PC-3 (cell line): ENCODE measurements at regions not wholly inside any gene's neighbourhood (a gene's known extent, or its start where the extent isn't known, plus 50 kb on each side); places are given as distances from the start of the nearest gene placed in this dataset.

ENCODE experiments used
- ATAC-seq: fragments of 200-7000 bp; cut with Tn5 transposase; 2 replicates; pipeline ENCODE4 v1.9.1; 2020; ENCODE audit warnings: mild to moderate bottlenecking, moderate library complexity
- BruUV-seq: library from RNA; stranded (reverse); fragments of 400-500 nt; replicated peaks from 2 replicates; lab custom pipeline; 2021; lab: Mats Ljungman, UMichigan
- CTCF ChIA-PET: fragments of 300-600 bp; sonication (Branson Sonifier 250); formaldehyde crosslinking; loops from one replicate; lab custom pipeline; 2022; ENCODE audit warnings: antibody characterized with exemption; lab: Charles Lee
- POLR2A ChIA-PET: fragments of 300-600 bp; sonication (Branson Sonifier 250); formaldehyde crosslinking; loops from one replicate; lab custom pipeline; 2022; ENCODE audit warnings: antibody characterized with exemption; ENCODE audit not compliant: unreplicated experiment; lab: Charles Lee
- DNase-seq: peaks from one replicate; pipeline ENCODE4 v3.0.0-alpha.2; 2015
- H2AFZ ChIP-seq: fragments of 300-600 bp; sonication (generic); 2 replicates; pipeline ENCODE4 v1.6.0; 2016; ENCODE audit warnings: antibody characterized with exemption, low read length
- H3F3A ChIP-seq: fragments of 300-600 bp; sonication (generic); one replicate; pipeline ENCODE4 v1.6.0; 2017; ENCODE audit warnings: antibody characterized with exemption, low read length, control low read depth, mild to moderate bottlenecking; ENCODE audit not compliant: unreplicated experiment
- H3K27ac ChIP-seq: fragments of 300-600 bp; sonication (generic); 2 replicates; pipeline ENCODE4 v1.5.1; 2016; ENCODE audit warnings: mild to moderate bottlenecking, low read length
- H3K27me3 ChIP-seq: fragments of 300-600 bp; sonication (generic); 2 replicates; pipeline ENCODE4 v1.6.1; 2016; ENCODE audit warnings: low read length, mixed read lengths
- H3K36me3 ChIP-seq: fragments of 300-600 bp; sonication (generic); 2 replicates; pipeline ENCODE4 v1.6.1; 2016; ENCODE audit warnings: low read depth, mixed run types, low read length, mixed read lengths
- H3K4me1 ChIP-seq: fragments of 300-600 bp; sonication (generic); 2 replicates; pipeline ENCODE4 v1.5.1; 2016; ENCODE audit warnings: low read length; ENCODE audit not compliant: insufficient read depth
- H3K4me2 ChIP-seq: fragments of 300-600 bp; sonication (generic); 2 replicates; pipeline ENCODE4 v1.6.0; 2016; ENCODE audit warnings: low read length
- H3K4me3 ChIP-seq: fragments of 300-600 bp; sonication (generic); 2 replicates; pipeline ENCODE4 v1.5.1; 2016; ENCODE audit warnings: mild to moderate bottlenecking, low read length, mixed read lengths
- H3K79me2 ChIP-seq: fragments of 300-600 bp; sonication (generic); 2 replicates; pipeline ENCODE4 v1.6.1; 2017; ENCODE audit warnings: low read length, mixed read lengths
- H3K9ac ChIP-seq: fragments of 300-600 bp; sonication (generic); 2 replicates; pipeline ENCODE4 v1.6.0; 2016; ENCODE audit warnings: mild to moderate bottlenecking, low read length
- H3K9me2 ChIP-seq: fragments of 300-600 bp; sonication (generic); replicated peaks from 2 replicates; pipeline ENCODE4 v1.6.1; 2016; ENCODE audit warnings: mixed run types, low read length, mixed read lengths
- H3K9me3 ChIP-seq: fragments of 300-600 bp; sonication (generic); 2 replicates; pipeline ENCODE4 v1.6.1; 2016; ENCODE audit warnings: low read length, mixed read lengths
- H4K20me1 ChIP-seq: fragments of 300-600 bp; sonication (generic); 2 replicates; pipeline ENCODE4 v1.6.1; 2016; ENCODE audit warnings: low read length, mixed read lengths
- EZH2 ChIP-seq: fragments of 300-600 bp; sonication (generic); IDR thresholded peaks from one replicate; pipeline ENCODE4 v1.6.1; 2017; ENCODE audit warnings: antibody characterized with exemption, mild to moderate bottlenecking, low read length; ENCODE audit not compliant: unreplicated experiment
- EZH2phosphoT487 ChIP-seq: fragments of 300-600 bp; sonication (generic); IDR thresholded peaks from 2 replicates; pipeline ENCODE4 v1.6.1; 2018; ENCODE audit warnings: mild to moderate bottlenecking, antibody characterized with exemption, low read length, borderline replicate concordance
- intact Hi-C: fragments of 100-400 bp; cut with micrococcal nuclease; formaldehyde crosslinking; loops from 2 replicates; pipeline ENCODE4 v1.9.0; 2023
- TF ChIP-seq, protein P1 (sequence below): fragments of 300-600 bp; sonication (generic); conservative IDR thresholded peaks from 2 replicates; pipeline ENCODE4 v1.5.1; 2017; ENCODE audit warnings: antibody characterized with exemption, low read depth, mild to moderate bottlenecking, low read length

- ChIA-PET POLR2A (no interaction called here), CTCF (no interaction called here)
- no peaks in the 10 kb centered on the region for H3K4me1 ChIP-seq
- no peak for ATAC-seq
- no peaks in the 10 kb centered on the region for H4K20me1 ChIP-seq
- H3K27ac ChIP-seq = no peak overlapping the region
- H2AFZ ChIP-seq = no peak overlapping the region
- no peaks in the 10 kb centered on the region for H3K27me3 ChIP-seq
- no peaks in the 10 kb centered on the region for H3K9me2 ChIP-seq
- H3K9ac ChIP-seq = no peak overlapping the region
- BruUV-seq = no TSS peak
- H3K9me3 ChIP-seq = no peaks in the 10 kb centered on the region
- DNase-seq = no peak
- TF ChIP-seq EZH2phosphoT487 (no peak), EZH2 (no peak)
- TF ChIP-seq, protein P1, sequence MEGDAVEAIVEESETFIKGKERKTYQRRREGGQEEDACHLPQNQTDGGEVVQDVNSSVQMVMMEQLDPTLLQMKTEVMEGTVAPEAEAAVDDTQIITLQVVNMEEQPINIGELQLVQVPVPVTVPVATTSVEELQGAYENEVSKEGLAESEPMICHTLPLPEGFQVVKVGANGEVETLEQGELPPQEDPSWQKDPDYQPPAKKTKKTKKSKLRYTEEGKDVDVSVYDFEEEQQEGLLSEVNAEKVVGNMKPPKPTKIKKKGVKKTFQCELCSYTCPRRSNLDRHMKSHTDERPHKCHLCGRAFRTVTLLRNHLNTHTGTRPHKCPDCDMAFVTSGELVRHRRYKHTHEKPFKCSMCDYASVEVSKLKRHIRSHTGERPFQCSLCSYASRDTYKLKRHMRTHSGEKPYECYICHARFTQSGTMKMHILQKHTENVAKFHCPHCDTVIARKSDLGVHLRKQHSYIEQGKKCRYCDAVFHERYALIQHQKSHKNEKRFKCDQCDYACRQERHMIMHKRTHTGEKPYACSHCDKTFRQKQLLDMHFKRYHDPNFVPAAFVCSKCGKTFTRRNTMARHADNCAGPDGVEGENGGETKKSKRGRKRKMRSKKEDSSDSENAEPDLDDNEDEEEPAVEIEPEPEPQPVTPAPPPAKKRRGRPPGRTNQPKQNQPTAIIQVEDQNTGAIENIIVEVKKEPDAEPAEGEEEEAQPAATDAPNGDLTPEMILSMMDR = no peak
- no peaks in the 10 kb centered on the region for H3K36me3 ChIP-seq
- intact Hi-C loops = no loop called here
- H3F3A ChIP-seq = no peaks in the 10 kb centered on the region
- no peaks in the 10 kb centered on the region for H3K79me2 ChIP-seq
- H3K4me3 ChIP-seq = no peak overlapping the region
- H3K4me2 ChIP-seq = no peak overlapping the region
Measured at GRCh38 chr6:85092226-85092625, 327.8 kb upstream of the TBX18 start.

DNA sequence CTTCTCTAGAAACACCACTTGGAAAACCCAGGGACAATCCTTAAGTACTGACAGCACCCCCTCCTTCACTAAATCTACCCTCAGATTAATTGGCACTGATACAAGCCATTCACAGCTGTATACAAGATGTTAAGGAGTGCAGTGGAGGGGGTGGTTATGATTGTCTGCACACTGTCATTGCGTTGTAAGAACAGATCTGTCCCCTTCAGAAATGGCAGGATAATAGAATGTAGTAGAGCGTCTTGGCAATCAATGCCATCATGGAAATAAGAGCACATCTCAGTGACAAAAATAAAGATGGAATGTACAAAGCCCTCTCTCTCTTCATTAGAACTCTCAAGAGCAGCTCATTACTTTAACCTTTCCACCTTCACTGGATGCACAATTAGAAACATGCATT lies 324.9 kb upstream of the TBX18 start:
- ATAC-seq = no peak

DNA sequence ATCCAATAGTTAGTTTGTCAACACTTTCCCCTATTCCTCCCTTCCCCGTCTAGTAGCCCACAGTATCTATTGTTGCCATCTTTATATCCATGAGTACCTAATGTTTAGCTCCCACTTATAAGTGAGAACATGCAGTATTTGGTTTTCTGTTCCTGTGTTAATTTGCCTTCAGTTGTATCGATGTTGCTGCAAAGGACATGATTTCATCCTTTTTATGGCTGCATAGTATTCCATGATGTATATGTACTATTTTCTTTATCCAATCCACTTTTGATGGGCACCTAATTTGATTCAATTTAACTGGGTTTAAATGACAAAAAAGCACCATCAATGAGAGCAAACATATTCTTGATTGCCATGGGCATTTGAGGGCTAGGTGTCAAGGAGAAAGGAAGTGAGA lies 321.5 kb upstream of the TBX18 start:
- peaks cover 30% of the 10 kb centered on the region for H3K27me3 ChIP-seq
- DNase-seq (no peak), ATAC-seq (no peak)
- H3K79me2 ChIP-seq = no peaks in the 10 kb centered on the region
- no peak for TF ChIP-seq EZH2
- no peak for TF ChIP-seq EZH2phosphoT487
- TF ChIP-seq, protein P1 = no peak
- no peak overlapping the region for H3K27ac ChIP-seq
- no peak overlapping the region for H3K4me3 ChIP-seq
- H3K36me3 ChIP-seq = no peaks in the 10 kb centered on the region
- H3K4me2 ChIP-seq = no peak overlapping the region
- no peaks in the 10 kb centered on the region for H3K4me1 ChIP-seq
- no peaks in the 10 kb centered on the region for H3K9me3 ChIP-seq
- H3F3A ChIP-seq = no peaks in the 10 kb centered on the region
- intact Hi-C loops = no loop called here
- H3K9me2 ChIP-seq = no peaks in the 10 kb centered on the region
- BruUV-seq = no TSS peak
- H4K20me1 ChIP-seq = no peaks in the 10 kb centered on the region
- CTCF ChIA-PET = no interaction called here
- H3K9ac ChIP-seq = no peak overlapping the region
- H2AFZ ChIP-seq = no peak overlapping the region
- POLR2A ChIA-PET = no interaction called here

More for the DNA sequence above, 324.9 kb upstream of the TBX18 start:
- Histone ChIP-seq H3K9me2 (no peaks in the 10 kb centered on the region), H3K27me3 (peaks cover 12% of the 10 kb centered on the region), H3K4me1 (no peaks in the 10 kb centered on the region), H4K20me1 (no peaks in the 10 kb centered on the region), H3F3A (no peaks in the 10 kb centered on the region), H3K4me2 (no peak overlapping the region), H3K4me3 (no peak overlapping the region), H3K9me3 (no peaks in the 10 kb centered on the region), H3K9ac (no peak overlapping the region), H3K27ac (no peak overlapping the region), H3K36me3 (no peaks in the 10 kb centered on the region), H2AFZ (no peak overlapping the region), H3K79me2 (no peaks in the 10 kb centered on the region)
- DNase-seq = no peak
- intact Hi-C loops = no loop called here
- no TSS peak for BruUV-seq
- TF ChIP-seq, protein P1 = no peak
- TF ChIP-seq EZH2phosphoT487 (no peak), EZH2 (no peak)
- CTCF ChIA-PET = no interaction called here
- POLR2A ChIA-PET = no interaction called here
